Fibroblast of skin of abdomen (primary cell): ENCODE measurements at regions not wholly inside any gene's neighbourhood (a gene's known extent, or its start where the extent isn't known, plus 50 kb on each side); places are given as distances from the start of the nearest gene placed in this dataset.

Experiments used
- DNase-seq: peaks from one replicate; pipeline ENCODE4 v3.0.0-alpha.2; 2013

DNA sequence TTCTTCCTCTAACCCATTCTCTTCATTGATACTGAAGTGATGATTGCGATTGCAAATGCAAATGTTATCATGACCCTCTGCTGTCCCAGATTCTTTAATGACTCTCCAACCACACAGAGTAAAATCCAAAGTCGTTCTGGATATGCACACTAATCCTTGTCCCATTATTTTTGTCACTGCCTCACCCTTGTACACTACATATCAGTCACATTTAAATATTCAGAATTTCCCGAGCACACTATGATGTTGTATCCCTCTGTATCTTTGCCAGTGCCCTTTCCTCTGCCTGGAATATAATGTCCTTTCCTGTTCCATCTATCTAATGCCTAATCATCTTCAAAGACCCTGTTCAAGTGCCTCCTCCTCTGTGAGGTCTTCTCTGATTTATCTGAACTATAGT lies 55.4 kb upstream of the MMP13 start:
- DNase-seq = no peak

DNA sequence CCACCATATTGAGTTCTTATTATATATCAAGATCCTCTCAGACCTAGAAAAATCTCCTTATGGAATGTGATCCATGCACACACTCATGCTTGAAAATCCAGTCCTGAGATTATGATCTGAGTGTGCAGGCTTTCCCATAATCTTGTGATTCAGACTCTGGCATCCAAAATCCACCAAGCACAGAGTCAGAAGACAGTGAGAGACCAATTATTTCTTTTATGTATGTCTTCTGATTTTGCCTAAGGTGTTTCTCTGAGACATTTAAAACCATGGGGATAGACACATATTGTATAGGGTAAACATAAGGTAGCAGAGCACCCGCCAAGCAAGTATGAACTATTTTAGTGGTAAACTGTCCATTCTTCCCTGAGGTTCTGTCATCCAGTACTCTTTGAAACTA lies 52.0 kb upstream of the MMP13 start:
- DNase-seq = peak; percentile 76
